Chondrocyte (in vitro differentiated cells): ENCODE measurements at regions not wholly inside any gene's neighbourhood (a gene's known extent, or its start where the extent isn't known, plus 50 kb on each side); places are given as distances from the start of the nearest gene placed in this dataset.

Experiments used
- DNase-seq: peaks from one replicate; pipeline ENCODE4 v3.0.0; 2021; ENCODE audit warnings: mixed read lengths, low spot score
- H3K27ac Mint-ChIP-seq: one replicate; pipeline ENCODE4 v1.8.0; 2021; ENCODE audit warnings: mild to moderate bottlenecking, moderate library complexity, mixed read lengths; ENCODE audit not compliant: unreplicated experiment
- H3K27me3 Mint-ChIP-seq: 2 replicates; pipeline ENCODE4 v1.8.0; 2021; ENCODE audit warnings: low read depth, mixed read lengths
- H3K36me3 Mint-ChIP-seq: 2 replicates; pipeline ENCODE4 v1.8.0; 2021; ENCODE audit warnings: low read depth, mixed read lengths
- H3K4me1 Mint-ChIP-seq: 2 replicates; pipeline ENCODE4 v1.8.0; 2021; ENCODE audit warnings: low read depth, mild to moderate bottlenecking, mixed read lengths
- H3K4me3 Mint-ChIP-seq: one replicate; pipeline ENCODE4 v1.8.0; 2021; ENCODE audit warnings: mild to moderate bottlenecking, moderate library complexity, mixed read lengths; ENCODE audit not compliant: unreplicated experiment
- H3K9me3 Mint-ChIP-seq: 2 replicates; pipeline ENCODE4 v1.8.0; 2021; ENCODE audit warnings: low read depth, mixed read lengths
- TF ChIP-seq, protein P1 (sequence below): fragments of 200-600 bp; sonication (generic); IDR thresholded peaks from 2 replicates; pipeline ENCODE4 v1.5.0; 2021; ENCODE audit warnings: antibody characterized with exemption, mild to moderate bottlenecking, moderate library complexity

- no peak overlapping the region for H3K27ac Mint-ChIP-seq
- no peaks in the 10 kb centered on the region for H3K36me3 Mint-ChIP-seq
- H3K9me3 Mint-ChIP-seq, result peaks cover 5% of the 10 kb centered on the region
- no peaks in the 10 kb centered on the region for H3K27me3 Mint-ChIP-seq
- H3K4me1 Mint-ChIP-seq, result peaks cover 8% of the 10 kb centered on the region
- H3K4me3 Mint-ChIP-seq, result no peak overlapping the region
- DNase-seq, result no peak
- TF ChIP-seq, protein P1, sequence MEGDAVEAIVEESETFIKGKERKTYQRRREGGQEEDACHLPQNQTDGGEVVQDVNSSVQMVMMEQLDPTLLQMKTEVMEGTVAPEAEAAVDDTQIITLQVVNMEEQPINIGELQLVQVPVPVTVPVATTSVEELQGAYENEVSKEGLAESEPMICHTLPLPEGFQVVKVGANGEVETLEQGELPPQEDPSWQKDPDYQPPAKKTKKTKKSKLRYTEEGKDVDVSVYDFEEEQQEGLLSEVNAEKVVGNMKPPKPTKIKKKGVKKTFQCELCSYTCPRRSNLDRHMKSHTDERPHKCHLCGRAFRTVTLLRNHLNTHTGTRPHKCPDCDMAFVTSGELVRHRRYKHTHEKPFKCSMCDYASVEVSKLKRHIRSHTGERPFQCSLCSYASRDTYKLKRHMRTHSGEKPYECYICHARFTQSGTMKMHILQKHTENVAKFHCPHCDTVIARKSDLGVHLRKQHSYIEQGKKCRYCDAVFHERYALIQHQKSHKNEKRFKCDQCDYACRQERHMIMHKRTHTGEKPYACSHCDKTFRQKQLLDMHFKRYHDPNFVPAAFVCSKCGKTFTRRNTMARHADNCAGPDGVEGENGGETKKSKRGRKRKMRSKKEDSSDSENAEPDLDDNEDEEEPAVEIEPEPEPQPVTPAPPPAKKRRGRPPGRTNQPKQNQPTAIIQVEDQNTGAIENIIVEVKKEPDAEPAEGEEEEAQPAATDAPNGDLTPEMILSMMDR, result no peak
These were observed 723.3 kb upstream of the FLRT2 start for GRCh38 chr14:84806622-84807021.

DNA sequence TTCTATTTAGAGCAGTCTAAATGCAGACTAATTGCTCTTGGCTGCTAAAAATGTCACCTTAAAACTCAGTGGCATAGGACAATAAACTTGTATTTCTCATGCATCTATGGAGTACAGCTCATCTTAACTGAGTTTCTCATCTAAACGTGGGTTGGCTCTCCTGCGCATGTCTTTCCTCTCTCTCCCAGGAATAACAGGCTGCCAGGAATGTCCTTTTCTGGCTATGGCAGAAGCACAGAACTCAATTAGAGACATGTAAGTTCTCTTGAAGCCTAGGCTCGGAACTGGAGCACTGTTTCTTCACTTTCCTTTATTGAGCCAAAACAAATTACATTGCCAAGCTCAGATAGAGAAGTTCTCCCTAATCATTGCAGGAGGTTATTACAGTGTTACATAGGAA is 722.3 kb upstream of the FLRT2 start:
- Mint-ChIP-seq H3K27me3 (no peaks in the 10 kb centered on the region), H3K4me3 (no peak overlapping the region), H3K4me1 (peaks cover 8% of the 10 kb centered on the region), H3K9me3 (peaks cover 3% of the 10 kb centered on the region), H3K27ac (no peak overlapping the region), H3K36me3 (no peaks in the 10 kb centered on the region)
- TF ChIP-seq, protein P1, result no peak
- no peak for DNase-seq

- no peaks in the 10 kb centered on the region for H3K36me3 Mint-ChIP-seq
- peaks cover 8% of the 10 kb centered on the region for H3K4me1 Mint-ChIP-seq
- TF ChIP-seq, protein P1, result no peak
- H3K27me3 Mint-ChIP-seq, result no peaks in the 10 kb centered on the region
- no peak overlapping the region for H3K4me3 Mint-ChIP-seq
- DNase-seq, result no peak
- H3K27ac Mint-ChIP-seq, result no peak overlapping the region
- no peaks in the 10 kb centered on the region for H3K9me3 Mint-ChIP-seq
These were observed 720.8 kb upstream of the FLRT2 start for GRCh38 chr14:84809158-84809557.

GRCh38 chr14:84814391-84814790 is 715.6 kb upstream of the FLRT2 start:
- DNase-seq, result no peak
- H3K27me3 Mint-ChIP-seq, result no peaks in the 10 kb centered on the region
- no peaks in the 10 kb centered on the region for H3K9me3 Mint-ChIP-seq
- no peaks in the 10 kb centered on the region for H3K36me3 Mint-ChIP-seq
- TF ChIP-seq, protein P1, result no peak
- H3K4me3 Mint-ChIP-seq, result no peak overlapping the region
- peaks cover 7% of the 10 kb centered on the region for H3K4me1 Mint-ChIP-seq
- H3K27ac Mint-ChIP-seq, result no peak overlapping the region

GRCh38 chr14:84819528-84819927 is 710.4 kb upstream of the FLRT2 start:
- TF ChIP-seq, protein P1, result no peak
- no peak overlapping the region for H3K27ac Mint-ChIP-seq

More at GRCh38 chr14:84819528-84819927, 710.4 kb upstream of the FLRT2 start:
- H3K9me3 Mint-ChIP-seq, result no peaks in the 10 kb centered on the region
- H3K27me3 Mint-ChIP-seq, result no peaks in the 10 kb centered on the region
- no peak overlapping the region for H3K4me3 Mint-ChIP-seq
- H3K36me3 Mint-ChIP-seq, result no peaks in the 10 kb centered on the region
- DNase-seq, result no peak
- peaks cover 16% of the 10 kb centered on the region for H3K4me1 Mint-ChIP-seq
